ENCODE measurements at regions not wholly inside any gene's neighbourhood (a gene's known extent, or its start where the extent isn't known, plus 50 kb on each side); places are given as distances from the start of the nearest gene placed in this dataset.

GRCh38 chr2:163347982-163348856 lies 387.6 kb downstream of the FIGN start:
- TF ChIP-seq CTCF (IDR thresholded peaks at IDR 0.05) (no peak), POLR2A (IDR thresholded peaks at IDR 0.05) (peak in 1 of 2 donors; percentile 54)
